Vagina (tissue), 2 donors: ENCODE measurements at regions not wholly inside any gene's neighbourhood (a gene's known extent, or its start where the extent isn't known, plus 50 kb on each side); places are given as distances from the start of the nearest gene placed in this dataset.

ENCODE experiments used
- POLR2AphosphoS5 ChIP-seq, 2 donors: sonication (generic); formaldehyde crosslinking; IDR thresholded peaks; one replicate each; pipeline ENCODE4 v1.9.0; 2017; ENCODE audit warnings: antibody characterized with exemption in 2 of 2, mild to moderate bottlenecking in 2 of 2, low read depth in 1 of 2; ENCODE audit not compliant: insufficient read depth in 1 of 2
- TF ChIP-seq, protein P1 (sequence below), 3 experiments: fragments of 450-650 bp in 2 of 3; fragments of 200-600 bp in 1 of 3; sonication (generic) in 1 of 3; IDR thresholded peaks; one replicate each; pipeline ENCODE4 v1.5.1; 2017 to 2019; ENCODE audit warnings: antibody characterized with exemption in 3 of 3, mild to moderate bottlenecking in 2 of 3, moderate library complexity in 2 of 3

DNA sequence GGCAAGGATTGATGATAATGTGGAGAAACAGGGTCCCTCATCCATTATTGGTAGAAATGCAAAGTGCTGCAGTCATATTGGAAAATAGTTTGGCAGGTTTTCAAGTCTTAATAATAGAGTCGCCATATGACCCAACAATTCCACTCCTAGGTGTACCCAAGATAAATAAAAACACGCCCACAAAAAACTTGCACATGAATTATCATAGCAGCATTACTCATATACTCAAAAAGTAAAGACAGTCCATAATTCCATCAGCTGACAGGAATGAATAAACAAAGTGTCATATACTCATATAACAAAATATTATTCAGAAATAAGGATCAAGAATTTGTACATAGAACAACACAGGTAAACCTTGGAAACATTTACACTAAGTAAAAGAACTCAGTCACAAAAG is 242.9 kb upstream of the FTMT start:
- TF ChIP-seq, protein P1, sequence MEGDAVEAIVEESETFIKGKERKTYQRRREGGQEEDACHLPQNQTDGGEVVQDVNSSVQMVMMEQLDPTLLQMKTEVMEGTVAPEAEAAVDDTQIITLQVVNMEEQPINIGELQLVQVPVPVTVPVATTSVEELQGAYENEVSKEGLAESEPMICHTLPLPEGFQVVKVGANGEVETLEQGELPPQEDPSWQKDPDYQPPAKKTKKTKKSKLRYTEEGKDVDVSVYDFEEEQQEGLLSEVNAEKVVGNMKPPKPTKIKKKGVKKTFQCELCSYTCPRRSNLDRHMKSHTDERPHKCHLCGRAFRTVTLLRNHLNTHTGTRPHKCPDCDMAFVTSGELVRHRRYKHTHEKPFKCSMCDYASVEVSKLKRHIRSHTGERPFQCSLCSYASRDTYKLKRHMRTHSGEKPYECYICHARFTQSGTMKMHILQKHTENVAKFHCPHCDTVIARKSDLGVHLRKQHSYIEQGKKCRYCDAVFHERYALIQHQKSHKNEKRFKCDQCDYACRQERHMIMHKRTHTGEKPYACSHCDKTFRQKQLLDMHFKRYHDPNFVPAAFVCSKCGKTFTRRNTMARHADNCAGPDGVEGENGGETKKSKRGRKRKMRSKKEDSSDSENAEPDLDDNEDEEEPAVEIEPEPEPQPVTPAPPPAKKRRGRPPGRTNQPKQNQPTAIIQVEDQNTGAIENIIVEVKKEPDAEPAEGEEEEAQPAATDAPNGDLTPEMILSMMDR (IDR thresholded peaks at IDR 0.05) = no peak
- TF ChIP-seq POLR2AphosphoS5 (IDR thresholded peaks at IDR 0.05; ENCODE audit: insufficient read depth in 1 of 2, low read depth in 1 of 2) = no peak
